WERI-Rb-1 (cell line): ENCODE measurements at regions not wholly inside any gene's neighbourhood (a gene's known extent, or its start where the extent isn't known, plus 50 kb on each side); places are given as distances from the start of the nearest gene placed in this dataset.

ENCODE experiments used
- DNase-seq: peaks from one replicate; pipeline ENCODE4 v3.0.0-alpha.2; 2020
- H3K27ac ChIP-seq: fragments of 250-450 bp; sonication (Bioruptor Pico); 2 replicates; pipeline ENCODE4 v1.5.1; 2020; ENCODE audit warnings: mild to moderate bottlenecking, moderate library complexity
- H3K27me3 ChIP-seq: fragments of 250-450 bp; sonication (Bioruptor Pico); 2 replicates; pipeline ENCODE4 v1.5.1; 2021; ENCODE audit warnings: mild to moderate bottlenecking, low read depth, moderate library complexity; ENCODE audit not compliant: insufficient read depth, severe bottlenecking
- H3K36me3 ChIP-seq: fragments of 250-450 bp; sonication (Bioruptor Pico); 2 replicates; pipeline ENCODE4 v1.5.1; 2020; ENCODE audit warnings: mild to moderate bottlenecking, moderate library complexity
- H3K4me3 ChIP-seq: 2 replicates; pipeline ENCODE4 v1.5.1; 2011; ENCODE audit warnings: low read depth, mild to moderate bottlenecking, control low read depth, low read length
- H3K9me3 ChIP-seq: fragments of 250-450 bp; sonication (Bioruptor Pico); 2 replicates; pipeline ENCODE4 v1.5.1; 2021; ENCODE audit warnings: mild to moderate bottlenecking, moderate library complexity; ENCODE audit not compliant: severe bottlenecking
- CTCF ChIP-seq: IDR thresholded peaks from 2 replicates; pipeline ENCODE4 v1.5.1; 2011; ENCODE audit warnings: low read depth, mild to moderate bottlenecking, control low read depth, inconsistent platforms, low read length

- Histone ChIP-seq H3K9me3 (no peaks in the 10 kb centered on the region), H3K27ac (peak overlapping the region; percentile 67), H3K36me3 (peaks cover 10% of the 10 kb centered on the region), H3K27me3 (no peaks in the 10 kb centered on the region), H3K4me3 (peak overlapping the region; percentile 85)
- peak; percentile 86 for DNase-seq
- TF ChIP-seq CTCF = no peak
Measured at GRCh38 chr7:32299133-32299702, 191.0 kb downstream of the LSM5 start.

DNA sequence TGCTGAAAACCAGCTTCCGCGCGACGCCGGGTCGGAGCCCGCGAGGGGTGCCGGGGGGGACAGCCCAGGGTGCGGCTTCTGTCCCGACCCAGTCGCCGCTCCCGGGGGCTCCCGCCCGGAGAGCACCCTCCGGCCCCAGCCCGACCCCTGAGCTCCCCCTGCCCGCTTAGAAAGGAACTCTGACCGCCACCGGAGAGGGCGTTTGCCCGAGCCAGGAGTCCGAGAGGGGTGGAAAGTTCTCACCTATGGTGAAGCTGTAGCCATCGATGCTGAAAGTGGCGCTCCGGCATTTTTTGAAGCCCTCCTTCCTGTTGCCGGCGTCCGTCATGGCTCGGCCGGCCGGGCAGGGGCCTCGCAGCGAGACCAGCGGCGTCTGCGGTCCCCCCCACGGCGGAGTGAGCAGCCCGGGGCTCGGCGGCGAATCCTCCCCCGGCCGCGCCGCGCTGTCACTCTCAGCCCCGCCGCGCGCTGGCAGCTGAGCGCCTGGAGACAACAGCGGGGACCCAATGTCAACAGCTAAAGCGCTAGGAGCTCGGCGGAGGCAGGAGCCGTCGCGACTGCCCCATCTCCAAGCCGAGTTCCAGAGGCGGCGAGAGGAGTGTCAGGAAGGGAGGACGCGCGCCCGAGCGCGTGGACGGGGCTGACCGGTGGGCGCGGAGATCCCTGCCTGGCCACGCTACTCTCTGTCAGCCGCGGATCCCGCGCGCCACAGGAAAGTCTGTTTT lies 191.6 kb downstream of the LSM5 start:
- Histone ChIP-seq H3K4me3 (peak overlapping the region; percentile 85), H3K27ac (peak overlapping the region; percentile 67), H3K9me3 (no peaks in the 10 kb centered on the region), H3K36me3 (peaks cover 12% of the 10 kb centered on the region), H3K27me3 (no peaks in the 10 kb centered on the region)
- DNase-seq = peak; percentile 46
- TF ChIP-seq CTCF = 0 out of 2 replicates have a peak, but pooled peaks have one; percentile 10

- no peak for TF ChIP-seq CTCF
- peaks cover 17% of the 10 kb centered on the region for H3K36me3 ChIP-seq
- no peaks in the 10 kb centered on the region for H3K27me3 ChIP-seq
- H3K4me3 ChIP-seq = no peak overlapping the region
- H3K9me3 ChIP-seq = no peaks in the 10 kb centered on the region
- no peak for DNase-seq
- H3K27ac ChIP-seq = no peak overlapping the region
Measured at GRCh38 chr7:32293833-32294232, 196.3 kb downstream of the LSM5 start.

- Histone ChIP-seq H3K9me3 (no peaks in the 10 kb centered on the region), H3K27ac (no peak overlapping the region), H3K27me3 (no peaks in the 10 kb centered on the region), H3K36me3 (peaks cover 13% of the 10 kb centered on the region), H3K4me3 (no peak overlapping the region)
- no peak for DNase-seq
- no peak for TF ChIP-seq CTCF
Measured at GRCh38 chr7:32289651-32290414, 200.3 kb downstream of the LSM5 start.

GRCh38 chr7:32285698-32286097 lies 204.5 kb downstream of the LSM5 start:
- DNase-seq = no peak
- TF ChIP-seq CTCF = no peak
- Histone ChIP-seq H3K36me3 (no peaks in the 10 kb centered on the region), H3K4me3 (no peak overlapping the region), H3K9me3 (no peaks in the 10 kb centered on the region), H3K27me3 (no peaks in the 10 kb centered on the region), H3K27ac (no peak overlapping the region)
